HCEC 1CT (cell line): ENCODE measurements at regions not wholly inside any gene's neighbourhood (a gene's known extent, or its start where the extent isn't known, plus 50 kb on each side); places are given as distances from the start of the nearest gene placed in this dataset.

ENCODE experiments used
- DNase-seq: peaks from one replicate; pipeline ENCODE4 v3.0.0-alpha.2; 2017

DNA sequence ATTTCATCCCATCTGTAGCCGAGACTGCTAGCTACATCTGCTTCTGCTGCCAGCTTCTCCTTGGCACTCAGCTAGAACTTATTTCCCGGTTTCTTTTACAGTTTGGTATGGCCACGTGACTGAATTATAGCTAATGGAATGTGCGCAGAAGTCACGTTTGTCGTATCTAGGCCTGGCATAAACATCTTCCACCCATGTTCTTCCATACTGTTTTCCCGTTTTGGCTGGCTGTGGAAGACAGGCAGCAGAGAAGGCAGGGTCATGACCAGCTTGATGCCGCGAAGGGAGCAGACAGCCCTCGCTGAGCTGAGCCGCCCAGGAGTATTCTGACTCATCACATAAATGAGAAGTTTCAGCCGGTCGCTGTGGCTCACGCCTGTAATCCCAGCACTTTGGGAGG, 186.7 kb downstream of the RFC3 start:
- no peak for DNase-seq

DNA sequence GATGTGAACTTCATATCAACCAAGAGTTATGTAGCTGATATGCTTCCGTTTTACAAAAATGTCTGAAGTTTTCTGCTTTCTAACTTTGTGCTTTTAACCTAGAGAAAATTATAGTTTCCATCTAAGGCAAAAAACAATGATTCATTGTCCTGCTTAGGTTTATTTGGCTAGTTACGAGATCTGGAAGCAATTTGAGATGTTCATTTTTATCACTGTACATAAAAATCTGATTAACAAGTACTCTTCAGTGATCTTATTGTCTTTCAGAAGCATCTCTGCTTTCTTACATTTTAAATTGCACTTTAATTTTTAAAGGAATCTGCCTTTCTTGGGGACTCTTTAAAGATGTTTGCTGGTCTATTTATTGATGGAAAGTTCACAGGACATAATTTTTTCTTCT, 188.1 kb downstream of the RFC3 start:
- no peak for DNase-seq

DNA sequence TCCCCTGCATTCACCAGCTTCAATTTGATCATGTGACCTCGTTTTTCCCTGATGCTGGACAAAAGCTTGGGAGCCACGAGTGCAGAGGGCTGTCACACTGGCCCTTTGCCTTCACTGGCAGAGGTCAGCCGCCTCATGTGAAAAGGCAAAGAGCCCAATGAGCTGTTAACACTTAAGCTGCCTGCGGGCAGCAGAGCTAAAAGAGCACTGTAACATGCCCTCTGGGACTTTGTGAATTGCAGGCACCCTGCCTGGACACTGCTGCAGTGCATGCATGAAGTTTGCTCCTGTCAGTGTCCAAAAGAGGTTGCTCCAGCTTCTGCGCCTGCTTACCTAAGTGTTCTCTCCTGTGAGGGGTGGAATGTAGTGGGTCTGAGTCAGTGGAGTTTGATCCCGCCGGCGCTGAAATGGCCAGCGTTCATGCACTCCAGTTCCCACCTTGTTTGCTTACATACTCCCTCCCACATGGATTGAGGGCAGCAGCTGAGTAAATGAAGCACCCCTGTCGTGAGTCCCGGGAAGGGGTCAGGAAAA, 193.7 kb downstream of the RFC3 start:
- no peak for DNase-seq

- DNase-seq, result no peak
These were observed 194.4 kb downstream of the RFC3 start for GRCh38 chr13:34012382-34012781.

DNA sequence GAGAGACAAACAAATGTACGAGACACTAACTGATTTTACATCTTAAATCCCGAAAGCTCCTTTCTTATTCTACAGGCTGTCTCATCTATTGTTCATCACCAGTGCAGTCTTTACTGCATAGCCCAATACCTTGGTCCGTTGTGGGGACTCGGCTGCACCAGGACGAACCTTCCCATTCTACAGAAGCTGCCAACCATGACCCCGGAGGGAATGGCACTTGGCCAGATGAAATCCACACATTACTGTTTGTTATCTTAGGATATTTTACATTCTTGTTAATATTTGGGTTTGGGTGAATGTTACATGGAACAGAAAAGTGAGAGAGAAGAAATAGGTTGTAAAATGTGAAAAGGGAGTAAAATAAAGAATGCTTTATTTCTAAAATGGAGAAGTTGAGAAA, 195.1 kb downstream of the RFC3 start:
- DNase-seq, result no peak

GRCh38 chr13:34017231-34017630, 199.3 kb downstream of the RFC3 start:
- no peak for DNase-seq

- DNase-seq, result no peak
These were observed 201.9 kb downstream of the RFC3 start for GRCh38 chr13:34019870-34020269.

DNA sequence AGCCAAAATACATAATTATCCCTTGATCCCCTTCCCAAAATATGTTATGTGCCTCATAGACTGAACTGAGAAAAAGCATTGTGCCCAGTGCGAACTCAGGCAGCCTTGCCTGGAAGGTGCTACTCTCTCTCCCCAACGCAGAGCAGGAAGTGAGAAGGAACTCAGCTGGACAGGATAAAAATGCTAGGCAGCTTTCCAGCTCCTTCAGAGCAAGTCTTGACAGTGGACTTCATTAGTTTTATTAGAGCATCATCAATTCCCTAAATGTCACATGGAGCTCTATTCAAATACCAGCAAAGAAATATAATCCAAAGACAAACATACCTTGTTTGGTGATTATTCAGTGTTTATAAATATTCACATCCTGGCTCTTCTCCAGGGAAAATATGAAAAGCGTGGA, 202.4 kb downstream of the RFC3 start:
- no peak for DNase-seq

DNA sequence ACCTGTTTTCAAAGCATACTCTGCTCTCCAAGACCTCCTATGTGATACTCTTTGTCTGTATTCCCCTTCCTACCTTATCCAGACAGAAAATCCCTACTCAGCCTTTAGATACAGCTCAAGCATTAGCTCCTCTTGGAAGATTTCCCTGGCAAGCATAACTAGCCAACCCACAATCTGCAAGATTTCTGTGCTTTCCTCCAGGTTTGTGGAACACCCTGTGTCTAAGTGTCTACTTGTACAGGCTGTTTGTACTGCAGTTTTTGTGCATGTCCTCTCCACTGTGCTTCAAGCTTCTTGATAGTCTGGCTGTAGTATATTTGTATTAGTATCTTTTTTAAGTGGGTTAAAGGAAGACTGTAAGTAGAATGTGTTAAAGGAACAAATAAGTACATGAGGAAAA, 203.7 kb downstream of the RFC3 start:
- DNase-seq, result no peak

DNA sequence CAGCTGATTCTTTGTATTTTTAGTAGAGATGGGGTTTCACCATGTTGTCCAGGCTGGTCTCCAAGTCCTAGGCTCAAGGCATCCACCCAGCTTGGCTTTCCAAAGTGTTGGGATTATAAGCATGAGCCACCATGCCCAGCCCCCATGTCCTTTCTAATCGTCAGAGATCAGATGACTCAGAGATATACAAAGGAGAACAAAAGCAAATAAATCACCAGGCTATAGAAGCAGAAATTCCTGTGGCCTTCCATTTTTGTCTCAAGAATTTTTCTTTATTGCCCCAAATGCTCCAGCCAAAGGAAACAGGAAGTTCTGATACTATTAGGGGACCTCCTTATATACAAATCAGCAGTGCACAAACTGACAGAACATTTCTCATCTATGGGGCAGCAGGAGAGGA, 207.8 kb downstream of the RFC3 start:
- no peak for DNase-seq

DNA sequence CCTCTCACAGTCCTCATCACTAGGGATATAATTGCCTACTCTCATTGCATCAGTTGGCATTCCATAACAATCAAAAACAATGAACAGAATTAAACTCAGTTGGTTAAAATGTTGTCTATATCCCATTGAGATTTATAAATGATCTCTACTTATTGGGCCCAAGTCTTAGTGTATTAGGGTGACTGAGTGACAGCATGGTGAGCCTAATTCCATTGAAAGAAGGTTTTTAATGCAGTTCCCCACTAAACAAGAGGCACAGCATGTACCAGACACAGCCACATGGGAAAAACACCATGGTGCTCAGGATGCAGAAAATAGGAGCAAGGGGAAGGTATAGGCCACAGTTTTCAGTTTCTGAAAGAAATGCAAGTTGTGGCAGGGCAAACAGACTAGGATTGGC, 208.4 kb downstream of the RFC3 start:
- no peak for DNase-seq

DNA sequence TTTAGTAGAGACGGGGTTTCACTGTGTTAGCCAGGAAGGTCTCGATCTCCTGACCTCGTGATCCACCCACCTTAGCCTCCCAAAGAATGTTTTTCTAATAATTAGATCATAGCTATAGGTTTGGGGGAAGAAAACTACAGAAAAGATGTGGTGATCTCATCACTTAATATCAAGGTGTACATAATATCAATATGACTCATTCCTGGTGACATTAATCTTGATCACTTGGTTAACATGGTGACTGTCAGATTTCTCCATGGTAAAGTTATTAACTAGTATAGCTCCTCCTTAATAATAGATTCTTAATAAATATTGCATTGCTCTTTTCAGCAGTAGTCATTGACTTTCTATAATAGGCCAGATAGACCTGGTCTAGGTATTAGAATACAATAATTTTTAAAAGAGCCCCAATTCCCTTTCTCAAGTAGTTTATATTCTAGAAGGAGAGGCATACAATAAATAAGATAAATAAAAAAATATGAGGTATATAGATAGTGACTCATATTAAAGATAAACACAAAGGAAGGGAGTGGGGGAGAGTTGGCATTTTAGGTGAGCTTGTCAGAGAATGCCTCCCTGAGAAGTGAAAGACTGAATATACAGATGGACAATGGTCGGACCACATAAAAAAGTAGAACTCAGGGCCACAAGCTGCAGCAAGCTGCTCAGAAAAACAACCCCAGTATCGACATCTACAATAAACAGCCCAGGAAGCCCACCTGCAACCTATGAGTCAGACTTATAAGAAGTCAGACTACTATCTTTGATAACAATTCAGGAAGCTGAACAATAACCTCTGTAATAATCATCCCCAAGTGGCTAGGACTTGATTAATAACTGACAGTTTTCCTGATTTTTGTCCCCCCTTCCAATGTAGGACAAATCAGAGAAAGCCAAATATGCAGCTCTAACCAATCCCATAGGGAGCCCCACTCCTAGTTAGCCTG, 210.8 kb downstream of the RFC3 start:
- no peak for DNase-seq

DNA sequence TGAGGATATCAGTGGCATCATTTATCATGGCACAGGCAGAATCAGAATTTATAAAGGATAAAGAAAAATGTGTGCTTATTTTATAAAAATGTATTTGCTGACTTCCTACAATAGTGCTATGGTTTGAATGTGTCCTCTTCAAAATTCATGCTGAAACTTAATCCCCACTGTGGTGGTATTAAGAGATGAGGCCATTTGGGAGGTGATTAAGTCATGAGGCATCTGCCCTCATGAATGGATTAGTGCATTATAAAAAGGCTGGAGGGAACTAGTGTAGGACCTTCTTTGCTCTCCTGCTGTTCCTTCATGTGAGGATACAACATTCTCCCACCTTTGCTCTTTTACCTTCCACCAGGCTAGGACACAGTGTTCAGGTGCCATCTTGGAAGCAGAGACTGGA, 212.8 kb downstream of the RFC3 start:
- DNase-seq, result no peak

- no peak for DNase-seq
These were observed 213.7 kb downstream of the RFC3 start for GRCh38 chr13:34031610-34032009.

DNA sequence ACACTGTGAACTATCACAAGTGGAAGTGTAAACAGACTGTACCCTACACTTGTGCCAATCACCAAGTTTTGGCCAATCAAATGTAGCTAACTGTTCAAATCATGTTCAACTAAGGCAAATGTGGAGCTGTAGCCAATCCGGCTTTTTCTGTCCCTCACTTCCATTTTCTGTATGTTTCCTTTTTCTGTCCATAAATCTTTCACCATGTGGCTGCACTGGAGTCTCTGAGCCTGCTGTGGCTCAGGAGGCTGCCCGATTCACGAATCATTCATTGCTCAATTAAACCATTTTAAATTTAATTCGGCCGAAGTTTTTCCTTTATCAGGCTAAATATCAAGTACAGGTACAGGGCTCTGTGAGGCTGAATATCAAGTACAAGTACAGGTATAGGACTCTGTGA, 216.5 kb downstream of the RFC3 start:
- DNase-seq, result no peak

- no peak for DNase-seq
These were observed 217.2 kb downstream of the RFC3 start for GRCh38 chr13:34035178-34035577.

- no peak for DNase-seq
These were observed 217.9 kb downstream of the RFC3 start for GRCh38 chr13:34035676-34036325.

- DNase-seq, result no peak
These were observed 219.9 kb downstream of the RFC3 start for GRCh38 chr13:34037636-34038540.

GRCh38 chr13:34038541-34039068, 220.7 kb downstream of the RFC3 start:
- DNase-seq, result no peak

- DNase-seq, result no peak
These were observed 221.7 kb downstream of the RFC3 start for GRCh38 chr13:34039678-34040077.

DNA sequence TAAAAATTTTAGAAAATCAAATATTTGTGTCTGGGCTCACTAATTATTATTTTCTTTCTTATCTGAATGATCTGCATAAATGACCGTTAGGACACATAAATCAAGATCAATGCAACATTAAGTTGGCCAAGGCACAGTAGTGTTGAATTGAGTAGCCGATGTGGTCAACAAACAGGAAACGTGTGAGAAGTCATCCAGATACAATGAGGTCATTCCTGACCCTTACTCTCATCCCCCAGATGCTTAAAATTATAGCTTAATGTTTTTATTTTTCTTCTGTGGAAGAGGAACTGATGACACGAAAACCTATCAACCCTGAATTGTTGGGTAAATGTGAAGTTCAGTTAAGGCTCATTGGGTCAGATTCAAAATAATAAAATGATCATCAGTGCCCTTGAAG, 222.9 kb downstream of the RFC3 start:
- no peak for DNase-seq

GRCh38 chr13:34044041-34044440, 226.1 kb downstream of the RFC3 start:
- DNase-seq, result no peak

DNA sequence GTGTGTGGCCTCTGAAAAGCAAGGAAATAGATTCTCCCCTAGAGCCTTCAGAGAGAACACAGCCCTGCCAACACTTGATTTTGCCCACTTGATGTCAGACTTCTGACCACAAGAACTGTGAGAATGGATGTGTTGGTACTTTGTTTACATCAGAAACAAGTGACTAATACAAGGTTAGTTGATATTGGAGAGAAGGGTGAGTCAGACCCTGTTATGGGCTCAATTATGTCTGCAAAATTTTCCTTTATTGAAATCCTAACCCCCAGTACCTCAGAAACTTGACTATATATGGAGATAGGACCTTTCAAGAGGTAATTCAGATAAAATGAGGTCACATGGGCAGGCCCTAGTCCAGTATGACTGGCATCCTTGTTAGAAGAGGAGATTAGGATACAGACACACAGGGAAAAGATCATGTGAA, 226.7 kb downstream of the RFC3 start:
- DNase-seq, result no peak
